ENCODE measurements at regions not wholly inside any gene's neighbourhood (a gene's known extent, or its start where the extent isn't known, plus 50 kb on each side); places are given as distances from the start of the nearest gene placed in this dataset.
A peak's percentile ranks its signal among the peaks of the same experiment; 100 is the strongest.

- DNase-seq (ENCODE audit: low read depth) = no peak
Measured at GRCh38 chr6:95243053-95243452, 334.3 kb upstream of the MANEA start.

- DNase-seq (ENCODE audit: low read depth) = no peak
Measured at GRCh38 chr6:95244751-95245150, 332.6 kb upstream of the MANEA start.

DNA sequence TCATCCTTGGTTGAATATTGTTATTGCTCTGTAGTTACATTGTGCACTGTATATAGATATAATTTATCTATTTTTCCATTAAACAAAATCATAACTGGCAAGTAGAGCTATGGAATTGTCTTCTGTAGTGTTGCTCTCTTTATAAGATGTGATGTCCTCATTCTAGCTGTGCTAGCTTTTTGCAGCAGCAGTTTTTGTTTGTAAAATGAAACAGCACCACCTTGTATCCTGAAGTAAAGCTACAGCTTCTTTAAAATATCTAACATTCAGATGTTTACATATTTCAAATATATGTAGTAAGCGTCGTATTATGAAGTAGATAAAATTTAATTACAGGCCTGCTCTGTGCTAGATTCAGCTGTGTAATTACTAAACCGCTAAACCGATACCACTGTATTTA, 328.8 kb upstream of the MANEA start:
- DNase-seq (ENCODE audit: low read depth) = no peak

- DNase-seq (ENCODE audit: low read depth) = no peak
Measured at GRCh38 chr6:95249175-95249574, 328.2 kb upstream of the MANEA start.

GRCh38 chr6:95249661-95250060, 327.7 kb upstream of the MANEA start:
- DNase-seq (ENCODE audit: low read depth) = no peak

DNA sequence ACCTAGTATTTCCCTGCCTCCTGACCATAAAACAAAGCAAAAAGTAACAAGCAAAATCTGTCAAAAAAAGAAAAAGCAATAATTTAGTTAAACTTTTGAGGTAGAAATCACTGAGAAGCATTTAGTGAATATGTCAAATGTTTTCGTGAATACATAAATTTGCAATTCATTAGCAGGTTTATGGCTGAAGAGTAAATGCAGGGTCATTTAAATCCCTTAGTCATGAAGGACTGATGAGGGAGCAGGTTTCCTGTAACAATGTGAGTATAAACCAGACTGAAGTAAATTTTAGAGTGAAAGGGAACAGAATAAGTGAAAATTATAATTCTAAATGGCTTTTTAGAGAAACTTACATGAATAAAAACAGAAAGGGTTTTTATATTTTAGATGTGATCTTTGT, 313.5 kb upstream of the MANEA start:
- no peak for DNase-seq (ENCODE audit: low read depth)

DNA sequence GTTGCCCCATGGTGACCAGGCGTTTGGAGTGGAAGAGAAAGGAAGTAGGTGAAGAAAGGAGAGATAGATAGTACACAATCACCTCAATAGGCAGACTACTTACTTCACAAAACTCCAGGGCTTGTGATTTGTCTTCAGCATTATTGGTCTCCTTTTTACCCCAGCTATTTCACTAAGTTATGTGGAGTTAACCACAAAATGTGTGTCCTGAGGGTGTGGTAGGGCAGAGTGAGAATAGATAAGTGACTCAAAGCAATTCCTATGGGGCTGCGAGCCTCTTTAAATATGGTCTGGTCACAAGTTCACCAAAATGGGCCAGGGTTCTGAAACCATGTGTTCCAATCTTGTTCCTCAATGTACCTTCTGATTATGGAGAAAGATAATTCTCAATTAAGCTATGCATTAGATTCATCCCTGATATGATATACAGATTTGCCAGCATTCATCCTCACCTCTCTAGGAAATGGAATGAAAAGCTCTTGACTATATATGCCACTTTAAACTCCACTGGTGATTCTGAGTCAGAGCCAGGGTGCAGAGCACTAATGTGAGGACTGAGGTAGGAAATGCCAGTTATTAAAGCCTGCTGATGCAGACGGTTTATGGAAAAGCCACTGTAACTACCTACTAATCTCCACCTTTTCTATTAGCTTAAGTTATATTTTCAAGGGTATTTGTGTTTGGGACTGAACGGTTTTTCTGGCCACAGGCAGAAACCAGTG, 310.6 kb upstream of the MANEA start:
- no peak for DNase-seq (ENCODE audit: low read depth)

DNA sequence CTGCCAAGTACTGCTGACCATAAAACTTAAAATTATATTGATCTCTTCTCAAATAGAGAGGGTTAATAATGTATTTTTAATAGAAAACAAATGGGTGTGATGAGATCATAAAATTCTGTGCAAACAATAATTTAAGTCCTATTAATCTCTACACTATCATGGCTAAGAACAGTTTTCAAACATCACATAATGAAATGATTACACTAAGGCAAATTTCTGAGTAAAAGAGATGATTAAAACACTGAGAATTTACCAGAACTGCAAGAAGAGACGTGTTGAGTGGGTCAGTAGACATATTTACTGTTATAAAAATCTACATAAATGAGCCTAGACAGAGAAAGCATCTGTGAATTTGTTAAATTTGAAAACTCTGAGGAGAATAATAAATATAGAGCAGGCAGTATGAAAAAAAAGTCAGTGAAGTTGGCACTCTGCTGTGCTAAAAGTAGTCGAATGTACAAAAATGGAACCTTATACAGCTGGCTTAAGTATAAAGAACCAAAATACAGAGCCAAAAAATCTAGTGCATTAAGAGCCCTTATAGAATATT, 302.6 kb upstream of the MANEA start:
- no peak for DNase-seq (ENCODE audit: low read depth)

DNA sequence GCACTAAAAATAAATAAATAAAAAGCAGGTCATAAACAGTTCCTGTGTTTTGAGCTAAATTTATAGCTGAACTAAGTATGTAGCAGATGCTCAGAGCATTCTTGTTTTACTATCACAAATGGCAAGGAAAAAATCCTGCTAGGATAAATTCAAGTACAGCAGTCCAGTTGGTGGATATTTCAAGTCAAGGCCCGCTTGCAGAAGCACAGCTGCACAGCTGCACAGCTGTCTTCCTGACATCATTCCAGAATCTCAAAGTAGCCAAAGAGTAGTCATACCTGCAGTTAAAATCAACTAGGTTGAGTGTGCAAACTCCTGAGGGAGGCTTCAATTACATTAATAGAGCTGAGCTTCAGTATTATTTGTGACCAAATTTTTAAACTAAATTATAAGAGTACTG, 297.7 kb upstream of the MANEA start:
- no peak for DNase-seq (ENCODE audit: low read depth)

GRCh38 chr6:95280686-95281273, 296.6 kb upstream of the MANEA start:
- peak; percentile 14 for DNase-seq (ENCODE audit: low read depth)

DNA sequence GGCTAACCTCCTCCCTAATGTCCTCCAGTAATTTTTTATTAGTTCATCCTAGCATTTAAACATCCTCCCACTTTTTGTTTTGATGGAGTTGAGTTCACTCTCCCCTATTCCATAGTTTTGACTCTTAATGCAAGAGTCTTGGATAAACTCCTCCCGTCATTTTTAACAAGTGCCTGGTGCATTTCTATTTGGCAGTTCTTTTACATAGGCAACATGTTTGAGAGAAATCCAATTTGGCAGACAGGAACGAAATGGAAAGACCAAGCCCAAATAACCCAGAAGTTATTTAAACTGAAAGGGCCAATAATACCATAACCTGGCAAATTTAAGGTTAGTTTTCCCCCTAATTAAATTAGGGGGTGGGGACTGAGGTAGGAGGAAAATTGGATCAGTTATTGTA, 291.5 kb upstream of the MANEA start:
- no peak for DNase-seq (ENCODE audit: low read depth)

DNA sequence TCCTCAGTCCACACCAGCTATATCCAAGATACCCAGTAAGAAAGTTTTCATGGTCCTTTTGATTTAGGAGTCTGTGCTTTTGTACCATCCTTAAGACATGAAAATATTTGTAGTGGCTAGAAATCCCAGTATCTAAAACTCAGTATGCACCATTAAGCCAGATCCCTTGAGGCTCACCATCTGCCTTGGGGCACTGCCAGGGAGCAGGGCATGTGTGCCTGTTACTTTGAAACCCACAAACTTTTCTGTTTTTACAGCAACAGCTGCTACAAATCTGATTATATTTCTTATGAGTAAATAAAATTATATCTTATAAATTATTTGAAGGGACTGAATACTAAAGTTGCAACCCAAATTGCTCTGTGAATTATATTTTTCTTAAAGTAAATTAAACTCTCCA, 290.5 kb upstream of the MANEA start:
- DNase-seq (ENCODE audit: low read depth) = no peak

DNA sequence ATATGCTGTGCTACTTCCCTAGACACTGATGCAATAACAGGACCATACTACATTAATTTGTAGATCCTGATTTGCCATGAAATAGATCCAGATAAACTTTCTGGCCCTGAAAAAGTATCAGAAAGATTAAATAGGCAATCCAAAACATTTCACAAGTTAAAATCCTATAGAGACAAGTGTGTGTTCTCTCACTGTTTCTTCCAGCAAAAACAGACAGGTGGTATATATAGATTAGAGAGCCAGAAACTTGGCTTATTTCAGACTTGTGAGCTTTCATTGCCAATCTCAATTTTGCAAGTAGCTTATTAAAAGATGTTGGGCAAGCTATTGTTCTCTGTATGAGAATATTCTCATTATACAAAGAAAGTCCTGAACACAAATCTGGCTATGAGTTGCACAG, 289.1 kb upstream of the MANEA start:
- no peak for DNase-seq (ENCODE audit: low read depth)

DNA sequence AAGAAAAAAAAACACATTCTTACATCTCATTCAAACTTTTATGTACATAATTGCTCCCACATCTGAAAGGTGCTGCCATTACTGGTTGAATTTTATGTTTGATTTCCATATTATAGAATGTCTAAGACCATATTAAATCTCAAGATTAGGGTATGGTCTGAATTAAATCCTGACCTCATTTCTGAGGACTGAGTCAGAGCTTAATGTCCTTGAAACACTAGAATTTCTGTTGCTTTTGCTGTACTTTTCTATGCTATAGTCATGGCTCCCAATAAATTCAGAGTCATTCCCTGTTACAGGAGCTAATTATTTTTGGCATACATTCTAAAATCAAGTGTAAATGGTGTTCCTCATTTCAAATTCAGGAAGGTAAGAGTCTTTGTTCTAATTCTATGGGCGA, 285.3 kb upstream of the MANEA start:
- no peak for DNase-seq (ENCODE audit: low read depth)

DNA sequence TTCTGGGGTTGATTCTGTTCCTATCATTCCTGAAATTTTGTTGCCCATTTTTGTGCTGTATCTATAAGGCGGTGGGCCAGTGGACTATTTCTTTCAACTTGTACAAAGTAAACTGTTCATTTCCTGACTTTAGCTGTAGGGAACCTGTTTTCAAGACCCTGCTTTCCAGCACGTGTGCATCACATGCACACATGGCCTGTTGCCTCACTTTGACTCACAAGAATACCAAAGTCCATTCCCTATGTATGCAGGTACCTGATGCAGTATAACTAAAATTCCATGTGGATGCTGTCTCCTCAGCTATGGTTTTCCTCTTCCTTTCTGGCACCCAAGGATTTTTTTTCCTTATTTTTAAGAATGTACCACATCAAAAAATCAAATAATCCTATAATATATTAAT, 284.1 kb upstream of the MANEA start:
- no peak for DNase-seq (ENCODE audit: low read depth)

- no peak for DNase-seq (ENCODE audit: low read depth)
Measured at GRCh38 chr6:95294043-95294442, 283.3 kb upstream of the MANEA start.

DNA sequence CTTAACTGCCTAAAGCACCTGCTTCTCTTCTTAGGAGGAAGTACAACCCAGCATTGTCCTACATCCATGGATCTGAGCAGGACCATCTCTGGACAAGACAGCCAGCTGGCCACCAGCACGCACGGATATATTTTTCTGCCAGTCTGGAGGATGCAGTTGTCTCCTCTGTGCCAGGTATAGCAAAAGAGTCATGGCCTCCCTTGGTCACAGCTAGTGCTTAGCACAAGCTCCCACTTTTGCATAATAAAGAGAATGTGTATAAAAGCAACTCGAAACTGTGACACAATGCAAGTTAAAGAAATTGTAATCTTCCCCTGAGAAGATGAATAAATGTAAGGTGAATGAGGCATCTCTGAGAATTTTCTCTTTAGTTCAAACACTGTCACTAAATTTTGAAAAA, 267.8 kb upstream of the MANEA start:
- DNase-seq (ENCODE audit: low read depth) = no peak

- no peak for DNase-seq (ENCODE audit: low read depth)
Measured at GRCh38 chr6:95318137-95318536, 259.2 kb upstream of the MANEA start.

DNA sequence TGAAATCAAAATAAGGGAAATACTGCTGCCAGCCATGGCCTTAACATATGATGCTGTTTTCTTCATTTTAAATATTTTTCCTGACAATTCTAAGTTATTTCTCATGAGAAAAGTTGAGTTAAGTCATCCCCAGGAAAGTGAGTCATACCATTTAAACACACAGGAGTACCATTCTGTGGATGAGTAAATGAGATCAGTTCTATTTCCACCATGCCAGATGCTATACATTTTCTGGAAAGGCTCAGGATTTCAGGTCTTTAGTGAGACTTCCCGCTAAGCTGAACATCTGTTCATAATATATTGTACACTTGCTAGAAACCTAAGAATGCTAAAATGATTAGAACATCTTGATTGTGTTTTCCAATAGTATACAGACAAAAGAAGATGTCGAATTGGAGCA, 256.2 kb upstream of the MANEA start:
- no peak for DNase-seq (ENCODE audit: low read depth)

DNA sequence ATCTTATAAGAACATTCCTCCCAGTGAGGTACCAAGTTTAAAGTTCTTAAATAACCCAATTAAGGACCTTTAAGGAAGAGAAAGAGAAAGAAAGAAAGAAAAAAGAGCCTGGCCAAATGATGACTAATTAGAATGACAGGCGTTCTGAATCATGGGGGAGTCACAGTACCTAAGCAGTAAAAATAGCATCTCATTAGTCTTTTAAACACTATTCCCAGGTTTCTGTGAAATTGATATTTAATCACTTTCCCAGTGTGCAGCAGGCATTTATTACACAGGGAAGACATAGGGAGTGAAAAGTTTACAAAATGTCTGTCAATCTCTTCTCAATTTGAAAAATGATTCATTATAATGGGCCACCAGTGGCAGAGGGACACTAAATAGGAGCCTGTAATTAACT, 251.4 kb upstream of the MANEA start:
- peak; percentile 1 for DNase-seq (ENCODE audit: low read depth)

DNA sequence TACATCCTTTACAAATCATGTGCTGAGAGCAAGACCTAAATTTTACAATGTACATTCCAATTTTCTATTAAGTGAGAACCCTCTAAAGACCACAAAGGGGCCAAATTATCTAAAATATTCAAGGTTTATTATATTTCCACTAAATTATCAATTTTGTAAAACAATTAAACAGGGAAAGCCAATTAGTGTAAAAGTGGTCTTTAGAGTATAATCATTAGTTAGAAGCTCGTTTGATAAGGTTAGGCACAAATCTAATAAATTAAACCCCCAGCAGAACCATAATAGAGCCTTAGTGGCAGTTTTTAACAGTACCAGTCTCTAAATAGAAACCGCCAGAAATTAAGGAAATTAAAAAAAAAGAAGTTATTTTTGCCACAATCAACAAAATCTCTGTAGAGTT, 249.1 kb upstream of the MANEA start:
- no peak for DNase-seq (ENCODE audit: low read depth)

DNA sequence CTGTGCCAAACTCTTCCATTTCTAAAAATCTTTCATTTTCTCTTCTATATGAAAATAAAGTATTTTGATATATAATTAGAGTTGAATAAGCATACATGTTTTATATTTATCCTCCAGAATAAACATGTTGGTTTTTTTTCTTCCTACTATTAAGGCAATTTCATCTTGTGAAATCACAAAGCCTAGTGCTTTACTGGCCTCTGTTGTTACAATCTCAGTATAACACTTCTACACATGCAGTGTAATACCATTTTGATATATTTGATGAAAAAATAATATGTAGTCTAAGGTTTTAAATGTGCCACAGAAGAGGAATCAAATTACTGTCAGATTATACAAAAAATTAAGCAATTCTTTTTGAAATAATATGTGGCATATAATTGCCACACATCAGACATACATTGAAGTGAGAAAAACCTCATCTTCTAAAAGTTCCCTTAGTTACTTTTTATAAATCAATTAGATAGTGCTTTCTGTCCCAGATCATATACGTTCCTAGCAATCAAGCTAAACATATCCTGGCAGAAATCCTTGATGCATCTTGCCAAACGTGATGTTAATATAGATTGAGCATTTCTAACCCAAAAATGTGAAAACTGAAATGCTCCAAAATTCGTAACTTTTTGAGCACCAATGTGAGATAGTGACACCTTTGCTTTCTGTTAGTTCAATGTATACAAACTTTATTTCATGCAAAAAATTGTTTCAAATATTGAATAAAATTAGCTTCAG, 225.1 kb upstream of the MANEA start:
- no peak for DNase-seq (ENCODE audit: low read depth)

GRCh38 chr6:95354551-95354950, 222.8 kb upstream of the MANEA start:
- DNase-seq (ENCODE audit: low read depth) = no peak

All from ELR (cell line).